Right renal pelvis (tissue), 4 donors: ENCODE measurements at regions not wholly inside any gene's neighbourhood (a gene's known extent, or its start where the extent isn't known, plus 50 kb on each side); places are given as distances from the start of the nearest gene placed in this dataset.

Experiments used
- DNase-seq, 4 donors: peaks; one replicate each; pipeline ENCODE4 v3.0.0-alpha.2; 2013; ENCODE audit warnings: low read depth in 4 of 4, low spot score in 3 of 4, missing footprints in 1 of 4

- DNase-seq: no peak
These were observed 263.3 kb downstream of the SLITRK1 start for GRCh38 chr13:83618966-83619365.

GRCh38 chr13:83613524-83613923, 268.8 kb downstream of the SLITRK1 start:
- no peak for DNase-seq

GRCh38 chr13:83601539-83601938, 280.7 kb downstream of the SLITRK1 start:
- DNase-seq: no peak

- DNase-seq: no peak
These were observed 290.2 kb downstream of the SLITRK1 start for GRCh38 chr13:83592095-83592494.

- DNase-seq: no peak
These were observed 292.5 kb downstream of the SLITRK1 start for GRCh38 chr13:83589814-83590213.

- no peak for DNase-seq
These were observed 305.1 kb downstream of the SLITRK1 start for GRCh38 chr13:83577183-83577582.

GRCh38 chr13:83568019-83568418, 314.3 kb downstream of the SLITRK1 start:
- no peak for DNase-seq

GRCh38 chr13:83563499-83563898, 318.8 kb downstream of the SLITRK1 start:
- no peak for DNase-seq

GRCh38 chr13:83557845-83558244, 324.4 kb downstream of the SLITRK1 start:
- DNase-seq: no peak

GRCh38 chr13:83549671-83550070, 332.6 kb downstream of the SLITRK1 start:
- DNase-seq: no peak

- no peak for DNase-seq
These were observed 335.2 kb downstream of the SLITRK1 start for GRCh38 chr13:83547043-83547442.

GRCh38 chr13:83546476-83546875, 335.8 kb downstream of the SLITRK1 start:
- DNase-seq: no peak

- no peak for DNase-seq
These were observed 343.6 kb downstream of the SLITRK1 start for GRCh38 chr13:83538636-83539035.

GRCh38 chr13:83536941-83537340, 345.3 kb downstream of the SLITRK1 start:
- no peak for DNase-seq

- DNase-seq: no peak
These were observed 346.1 kb downstream of the SLITRK1 start for GRCh38 chr13:83536153-83536552.

GRCh38 chr13:83532809-83533208, 349.5 kb downstream of the SLITRK1 start:
- no peak for DNase-seq

- no peak for DNase-seq
These were observed 351.3 kb downstream of the SLITRK1 start for GRCh38 chr13:83531022-83531421.

- DNase-seq: no peak
These were observed 365.5 kb downstream of the SLITRK1 start for GRCh38 chr13:83516781-83517180.

- no peak for DNase-seq
These were observed 366.8 kb downstream of the SLITRK1 start for GRCh38 chr13:83515268-83516015.

- DNase-seq: no peak
These were observed 373.4 kb downstream of the SLITRK1 start for GRCh38 chr13:83508771-83509301.

GRCh38 chr13:83503424-83503823, 378.9 kb downstream of the SLITRK1 start:
- no peak for DNase-seq

- DNase-seq: no peak
These were observed 383.0 kb downstream of the SLITRK1 start for GRCh38 chr13:83499286-83499685.
